ENCODE measurements at regions not wholly inside any gene's neighbourhood (a gene's known extent, or its start where the extent isn't known, plus 50 kb on each side); places are given as distances from the start of the nearest gene placed in this dataset.

DNA sequence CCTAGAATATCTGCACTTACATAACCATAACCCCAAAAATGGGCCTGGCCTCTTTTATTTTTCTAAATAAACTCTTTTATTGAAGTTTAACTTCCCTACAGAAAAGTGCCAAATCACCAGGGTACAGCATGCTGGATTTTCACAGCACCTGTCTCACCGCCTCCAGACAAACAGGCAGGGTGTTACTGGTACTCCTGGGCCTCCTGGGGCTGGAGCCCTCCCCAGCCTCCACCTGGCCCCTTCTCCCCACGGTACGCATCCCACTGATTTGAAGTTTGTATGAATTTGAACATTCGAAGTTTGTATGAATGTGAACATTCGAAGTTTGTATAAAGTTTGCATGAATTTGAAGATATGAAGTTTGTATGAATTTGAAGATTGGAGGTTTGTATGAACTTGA, 232.1 kb downstream of the NDUFA10 start:
- no peak for TF ChIP-seq RARB (CRISPR knock-in tag; IDR thresholded peaks at IDR 0.05)
- no peak for TF ChIP-seq ZFP30 (CRISPR knock-in tag; IDR thresholded peaks at IDR 0.05)
- no peak for TF ChIP-seq ZC3H10 (CRISPR knock-in tag; IDR thresholded peaks at IDR 0.05)
- no peak for TF ChIP-seq ESRRG (CRISPR knock-in tag; IDR thresholded peaks at IDR 0.05)
- no peak for TF ChIP-seq TOX (CRISPR knock-in tag; IDR thresholded peaks at IDR 0.05; ENCODE audit: borderline replicate concordance)
- no peak for TF ChIP-seq ARNTL (CRISPR knock-in tag; IDR thresholded peaks at IDR 0.05; ENCODE audit: borderline replicate concordance, low read depth)
- TF ChIP-seq, protein P1, sequence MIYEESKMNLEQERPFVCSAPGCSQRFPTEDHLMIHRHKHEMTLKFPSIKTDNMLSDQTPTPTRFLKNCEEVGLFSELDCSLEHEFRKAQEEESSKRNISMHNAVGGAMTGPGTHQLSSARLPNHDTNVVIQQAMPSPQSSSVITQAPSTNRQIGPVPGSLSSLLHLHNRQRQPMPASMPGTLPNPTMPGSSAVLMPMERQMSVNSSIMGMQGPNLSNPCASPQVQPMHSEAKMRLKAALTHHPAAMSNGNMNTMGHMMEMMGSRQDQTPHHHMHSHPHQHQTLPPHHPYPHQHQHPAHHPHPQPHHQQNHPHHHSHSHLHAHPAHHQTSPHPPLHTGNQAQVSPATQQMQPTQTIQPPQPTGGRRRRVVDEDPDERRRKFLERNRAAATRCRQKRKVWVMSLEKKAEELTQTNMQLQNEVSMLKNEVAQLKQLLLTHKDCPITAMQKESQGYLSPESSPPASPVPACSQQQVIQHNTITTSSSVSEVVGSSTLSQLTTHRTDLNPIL (CRISPR knock-in tag; IDR thresholded peaks at IDR 0.05; ENCODE audit: low read depth) = no peak
- no peak for TF ChIP-seq ZNF8 (CRISPR knock-in tag; IDR thresholded peaks at IDR 0.05)
- TF ChIP-seq CSDC2 (CRISPR knock-in tag; IDR thresholded peaks at IDR 0.05) = no peak
- TF ChIP-seq, protein P2, sequence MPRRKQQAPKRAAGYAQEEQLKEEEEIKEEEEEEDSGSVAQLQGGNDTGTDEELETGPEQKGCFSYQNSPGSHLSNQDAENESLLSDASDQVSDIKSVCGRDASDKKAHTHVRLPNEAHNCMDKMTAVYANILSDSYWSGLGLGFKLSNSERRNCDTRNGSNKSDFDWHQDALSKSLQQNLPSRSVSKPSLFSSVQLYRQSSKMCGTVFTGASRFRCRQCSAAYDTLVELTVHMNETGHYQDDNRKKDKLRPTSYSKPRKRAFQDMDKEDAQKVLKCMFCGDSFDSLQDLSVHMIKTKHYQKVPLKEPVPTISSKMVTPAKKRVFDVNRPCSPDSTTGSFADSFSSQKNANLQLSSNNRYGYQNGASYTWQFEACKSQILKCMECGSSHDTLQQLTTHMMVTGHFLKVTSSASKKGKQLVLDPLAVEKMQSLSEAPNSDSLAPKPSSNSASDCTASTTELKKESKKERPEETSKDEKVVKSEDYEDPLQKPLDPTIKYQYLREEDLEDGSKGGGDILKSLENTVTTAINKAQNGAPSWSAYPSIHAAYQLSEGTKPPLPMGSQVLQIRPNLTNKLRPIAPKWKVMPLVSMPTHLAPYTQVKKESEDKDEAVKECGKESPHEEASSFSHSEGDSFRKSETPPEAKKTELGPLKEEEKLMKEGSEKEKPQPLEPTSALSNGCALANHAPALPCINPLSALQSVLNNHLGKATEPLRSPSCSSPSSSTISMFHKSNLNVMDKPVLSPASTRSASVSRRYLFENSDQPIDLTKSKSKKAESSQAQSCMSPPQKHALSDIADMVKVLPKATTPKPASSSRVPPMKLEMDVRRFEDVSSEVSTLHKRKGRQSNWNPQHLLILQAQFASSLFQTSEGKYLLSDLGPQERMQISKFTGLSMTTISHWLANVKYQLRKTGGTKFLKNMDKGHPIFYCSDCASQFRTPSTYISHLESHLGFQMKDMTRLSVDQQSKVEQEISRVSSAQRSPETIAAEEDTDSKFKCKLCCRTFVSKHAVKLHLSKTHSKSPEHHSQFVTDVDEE (CRISPR knock-in tag; IDR thresholded peaks at IDR 0.05) = no peak
- TF ChIP-seq PPARA (CRISPR knock-in tag; IDR thresholded peaks at IDR 0.05; ENCODE audit: borderline replicate concordance) = no peak
- TF ChIP-seq, protein P3, sequence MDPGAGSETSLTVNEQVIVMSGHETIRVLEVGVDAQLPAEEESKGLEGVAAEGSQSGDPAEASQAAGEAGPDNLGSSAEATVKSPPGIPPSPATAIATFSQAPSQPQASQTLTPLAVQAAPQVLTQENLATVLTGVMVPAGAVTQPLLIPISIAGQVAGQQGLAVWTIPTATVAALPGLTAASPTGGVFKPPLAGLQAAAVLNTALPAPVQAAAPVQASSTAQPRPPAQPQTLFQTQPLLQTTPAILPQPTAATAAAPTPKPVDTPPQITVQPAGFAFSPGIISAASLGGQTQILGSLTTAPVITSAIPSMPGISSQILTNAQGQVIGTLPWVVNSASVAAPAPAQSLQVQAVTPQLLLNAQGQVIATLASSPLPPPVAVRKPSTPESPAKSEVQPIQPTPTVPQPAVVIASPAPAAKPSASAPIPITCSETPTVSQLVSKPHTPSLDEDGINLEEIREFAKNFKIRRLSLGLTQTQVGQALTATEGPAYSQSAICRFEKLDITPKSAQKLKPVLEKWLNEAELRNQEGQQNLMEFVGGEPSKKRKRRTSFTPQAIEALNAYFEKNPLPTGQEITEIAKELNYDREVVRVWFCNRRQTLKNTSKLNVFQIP (CRISPR knock-in tag; IDR thresholded peaks at IDR 0.05; ENCODE audit: borderline replicate concordance, low read depth) = no peak
- TF ChIP-seq, protein P4, sequence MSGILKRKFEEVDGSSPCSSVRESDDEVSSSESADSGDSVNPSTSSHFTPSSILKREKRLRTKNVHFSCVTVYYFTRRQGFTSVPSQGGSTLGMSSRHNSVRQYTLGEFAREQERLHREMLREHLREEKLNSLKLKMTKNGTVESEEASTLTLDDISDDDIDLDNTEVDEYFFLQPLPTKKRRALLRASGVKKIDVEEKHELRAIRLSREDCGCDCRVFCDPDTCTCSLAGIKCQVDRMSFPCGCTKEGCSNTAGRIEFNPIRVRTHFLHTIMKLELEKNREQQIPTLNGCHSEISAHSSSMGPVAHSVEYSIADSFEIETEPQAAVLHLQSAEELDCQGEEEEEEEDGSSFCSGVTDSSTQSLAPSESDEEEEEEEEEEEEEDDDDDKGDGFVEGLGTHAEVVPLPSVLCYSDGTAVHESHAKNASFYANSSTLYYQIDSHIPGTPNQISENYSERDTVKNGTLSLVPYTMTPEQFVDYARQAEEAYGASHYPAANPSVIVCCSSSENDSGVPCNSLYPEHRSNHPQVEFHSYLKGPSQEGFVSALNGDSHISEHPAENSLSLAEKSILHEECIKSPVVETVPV (CRISPR knock-in tag; IDR thresholded peaks at IDR 0.05) = no peak
- TF ChIP-seq TCF4 (CRISPR knock-in tag; IDR thresholded peaks at IDR 0.05; ENCODE audit: borderline replicate concordance) = no peak
- no peak for TF ChIP-seq SNAI2 (CRISPR knock-in tag; IDR thresholded peaks at IDR 0.05)
- no peak for TF ChIP-seq BACH2 (CRISPR knock-in tag; IDR thresholded peaks at IDR 0.05; ENCODE audit: borderline replicate concordance)
- TF ChIP-seq OSR1 (CRISPR knock-in tag; IDR thresholded peaks at IDR 0.05) = no peak
- TF ChIP-seq ISL1 (CRISPR knock-in tag; IDR thresholded peaks at IDR 0.05) = no peak
- no peak for TF ChIP-seq ZNF70 (CRISPR knock-in tag; IDR thresholded peaks at IDR 0.05)
- ATAC-seq = no peak

DNA sequence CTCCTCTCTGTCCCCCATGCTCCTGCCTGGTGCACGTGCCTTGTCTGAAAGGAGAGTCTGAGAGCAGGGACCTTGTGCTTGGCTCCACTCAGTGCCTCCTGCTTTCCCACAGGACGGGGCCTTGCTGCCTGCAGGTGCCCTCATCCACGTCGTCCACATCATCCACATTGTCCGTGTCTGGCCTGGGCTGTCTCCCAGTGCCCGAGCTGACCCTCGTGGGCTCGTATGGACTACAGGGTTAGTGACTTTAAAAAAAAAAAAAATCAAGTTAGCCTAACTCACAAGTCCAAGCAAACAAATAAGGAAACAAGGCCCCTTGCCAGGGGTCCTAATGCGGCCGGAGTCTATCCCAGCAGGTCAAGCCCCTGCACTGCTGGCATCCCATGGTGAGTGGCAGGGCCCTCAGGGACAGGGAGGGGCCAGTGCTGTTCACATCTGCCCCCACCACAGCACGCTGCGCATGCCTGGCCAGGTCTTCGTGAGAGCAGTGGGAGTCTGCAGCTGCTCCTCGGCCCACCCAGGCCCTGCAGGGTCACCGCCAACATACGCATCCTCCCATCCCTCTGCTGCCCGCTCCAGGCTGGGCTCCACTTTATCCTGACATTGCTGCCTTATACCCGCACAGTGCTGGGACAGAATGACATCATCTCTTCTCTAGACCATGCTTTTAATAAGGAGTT, 232.6 kb downstream of the NDUFA10 start:
- ATAC-seq = no peak
- TF ChIP-seq ZNF8 (CRISPR knock-in tag; IDR thresholded peaks at IDR 0.05) (no peak), OSR1 (CRISPR knock-in tag; IDR thresholded peaks at IDR 0.05) (no peak), ZNF565 (CRISPR knock-in tag; conservative IDR thresholded peaks at IDR 0.05; ENCODE audit: low read depth) (no peak), TOX (CRISPR knock-in tag; IDR thresholded peaks at IDR 0.05; ENCODE audit: borderline replicate concordance) (no peak), ZFP3 (CRISPR knock-in tag; IDR thresholded peaks at IDR 0.05) (no peak), ISL1 (CRISPR knock-in tag; IDR thresholded peaks at IDR 0.05) (no peak), RARB (CRISPR knock-in tag; IDR thresholded peaks at IDR 0.05) (no peak), PPARA (CRISPR knock-in tag; IDR thresholded peaks at IDR 0.05; ENCODE audit: borderline replicate concordance) (no peak)
- TF ChIP-seq, protein P4 (CRISPR knock-in tag; IDR thresholded peaks at IDR 0.05) = no peak
- TF ChIP-seq, protein P5, sequence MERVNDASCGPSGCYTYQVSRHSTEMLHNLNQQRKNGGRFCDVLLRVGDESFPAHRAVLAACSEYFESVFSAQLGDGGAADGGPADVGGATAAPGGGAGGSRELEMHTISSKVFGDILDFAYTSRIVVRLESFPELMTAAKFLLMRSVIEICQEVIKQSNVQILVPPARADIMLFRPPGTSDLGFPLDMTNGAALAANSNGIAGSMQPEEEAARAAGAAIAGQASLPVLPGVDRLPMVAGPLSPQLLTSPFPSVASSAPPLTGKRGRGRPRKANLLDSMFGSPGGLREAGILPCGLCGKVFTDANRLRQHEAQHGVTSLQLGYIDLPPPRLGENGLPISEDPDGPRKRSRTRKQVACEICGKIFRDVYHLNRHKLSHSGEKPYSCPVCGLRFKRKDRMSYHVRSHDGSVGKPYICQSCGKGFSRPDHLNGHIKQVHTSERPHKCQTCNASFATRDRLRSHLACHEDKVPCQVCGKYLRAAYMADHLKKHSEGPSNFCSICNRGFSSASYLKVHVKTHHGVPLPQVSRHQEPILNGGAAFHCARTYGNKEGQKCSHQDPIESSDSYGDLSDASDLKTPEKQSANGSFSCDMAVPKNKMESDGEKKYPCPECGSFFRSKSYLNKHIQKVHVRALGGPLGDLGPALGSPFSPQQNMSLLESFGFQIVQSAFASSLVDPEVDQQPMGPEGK (CRISPR knock-in tag; IDR thresholded peaks at IDR 0.05; ENCODE audit: borderline replicate concordance) = no peak
